ENCODE measurements at regions not wholly inside any gene's neighbourhood (a gene's known extent, or its start where the extent isn't known, plus 50 kb on each side); places are given as distances from the start of the nearest gene placed in this dataset.
"Not testable (repeated sequence)": the region's sequence is repeated elsewhere in the genome, so short reads cannot be mapped to it uniquely, and the experiment has no call there.

- DNase-seq: not testable (repeated sequence)
Measured at GRCh38 chr1:146487555-146487954, 258.7 kb upstream of the NOTCH2NLA start.

GRCh38 chr1:146487155-146487554 lies 258.3 kb upstream of the NOTCH2NLA start:
- DNase-seq: not testable (repeated sequence)

- DNase-seq: not testable (repeated sequence)
Measured at GRCh38 chr1:146486300-146487014, 257.6 kb upstream of the NOTCH2NLA start.

- DNase-seq: not testable (repeated sequence)
Measured at GRCh38 chr1:146484195-146484594, 255.4 kb upstream of the NOTCH2NLA start.

- DNase-seq: not testable (repeated sequence)
Measured at GRCh38 chr1:146479188-146479587, 250.4 kb upstream of the NOTCH2NLA start.

- DNase-seq: not testable (repeated sequence)
Measured at GRCh38 chr1:146478125-146478720, 249.4 kb upstream of the NOTCH2NLA start.

- DNase-seq: not testable (repeated sequence)
Measured at GRCh38 chr1:146475086-146475485, 246.3 kb upstream of the NOTCH2NLA start.

GRCh38 chr1:146474216-146474615 lies 245.4 kb upstream of the NOTCH2NLA start:
- not testable (repeated sequence) for DNase-seq

GRCh38 chr1:146472192-146472861 lies 243.5 kb upstream of the NOTCH2NLA start:
- DNase-seq: not testable (repeated sequence)

- not testable (repeated sequence) for DNase-seq
Measured at GRCh38 chr1:146459939-146460338, 231.1 kb upstream of the NOTCH2NLA start.

GRCh38 chr1:146459308-146459707 lies 230.5 kb upstream of the NOTCH2NLA start:
- DNase-seq: not testable (repeated sequence)

- DNase-seq: not testable (repeated sequence)
Measured at GRCh38 chr1:146448877-146449246, 220.0 kb upstream of the NOTCH2NLA start.

GRCh38 chr1:146448212-146448876 lies 219.5 kb upstream of the NOTCH2NLA start:
- not testable (repeated sequence) for DNase-seq

- not testable (repeated sequence) for DNase-seq
Measured at GRCh38 chr1:146443871-146444222, 215.0 kb upstream of the NOTCH2NLA start.

- DNase-seq: not testable (repeated sequence)
Measured at GRCh38 chr1:146443088-146443870, 214.5 kb upstream of the NOTCH2NLA start.

GRCh38 chr1:146438543-146438942 lies 209.7 kb upstream of the NOTCH2NLA start:
- not testable (repeated sequence) for DNase-seq

GRCh38 chr1:146416642-146417041 lies 187.8 kb upstream of the NOTCH2NLA start:
- DNase-seq: not testable (repeated sequence)

GRCh38 chr1:146415017-146415416 lies 186.2 kb upstream of the NOTCH2NLA start:
- DNase-seq: not testable (repeated sequence)

- not testable (repeated sequence) for DNase-seq
Measured at GRCh38 chr1:146413911-146414310, 185.1 kb upstream of the NOTCH2NLA start.

GRCh38 chr1:146411923-146412322 lies 183.1 kb upstream of the NOTCH2NLA start:
- not testable (repeated sequence) for DNase-seq

- DNase-seq: not testable (repeated sequence)
Measured at GRCh38 chr1:146409817-146410441, 181.1 kb upstream of the NOTCH2NLA start.
